HT1080 (cell line): ENCODE measurements at regions not wholly inside any gene's neighbourhood (a gene's known extent, or its start where the extent isn't known, plus 50 kb on each side); places are given as distances from the start of the nearest gene placed in this dataset.

Experiments used
- DNase-seq: peaks from one replicate; pipeline ENCODE4 v3.0.0-alpha.2; 2015; ENCODE audit warnings: low read depth

- DNase-seq: no peak
Measured at GRCh38 chr2:181149056-181149455, 168.7 kb downstream of the UBE2E3 start.

- no peak for DNase-seq
Measured at GRCh38 chr2:181152226-181152625, 171.8 kb downstream of the UBE2E3 start.

GRCh38 chr2:181152701-181153100, 172.3 kb downstream of the UBE2E3 start:
- no peak for DNase-seq

GRCh38 chr2:181153886-181154285, 173.5 kb downstream of the UBE2E3 start:
- no peak for DNase-seq

- DNase-seq: no peak
Measured at GRCh38 chr2:181157326-181157725, 176.9 kb downstream of the UBE2E3 start.

- DNase-seq: no peak
Measured at GRCh38 chr2:181158427-181158826, 178.0 kb downstream of the UBE2E3 start.

GRCh38 chr2:181161615-181162014, 181.2 kb downstream of the UBE2E3 start:
- no peak for DNase-seq

- DNase-seq: no peak
Measured at GRCh38 chr2:181163139-181163538, 182.7 kb downstream of the UBE2E3 start.

GRCh38 chr2:181163691-181164090, 183.3 kb downstream of the UBE2E3 start:
- DNase-seq: no peak

GRCh38 chr2:181164699-181165098, 184.3 kb downstream of the UBE2E3 start:
- DNase-seq: no peak

GRCh38 chr2:181165199-181165868, 184.9 kb downstream of the UBE2E3 start:
- no peak for DNase-seq

GRCh38 chr2:181169503-181169902, 189.1 kb downstream of the UBE2E3 start:
- DNase-seq: no peak

GRCh38 chr2:181170256-181170655, 189.9 kb downstream of the UBE2E3 start:
- no peak for DNase-seq

- no peak for DNase-seq
Measured at GRCh38 chr2:181172676-181173075, 192.3 kb downstream of the UBE2E3 start.

- DNase-seq: no peak
Measured at GRCh38 chr2:181174611-181175580, 194.5 kb downstream of the UBE2E3 start.

GRCh38 chr2:181176540-181176939, 196.1 kb downstream of the UBE2E3 start:
- no peak for DNase-seq

GRCh38 chr2:181177376-181177775, 197.0 kb downstream of the UBE2E3 start:
- no peak for DNase-seq

GRCh38 chr2:181178130-181178529, 197.7 kb downstream of the UBE2E3 start:
- DNase-seq: no peak

GRCh38 chr2:181178823-181179412, 198.5 kb downstream of the UBE2E3 start:
- no peak for DNase-seq

- no peak for DNase-seq
Measured at GRCh38 chr2:181183878-181184542, 203.6 kb downstream of the UBE2E3 start.

- DNase-seq: no peak
Measured at GRCh38 chr2:181185421-181185820, 205.0 kb downstream of the UBE2E3 start.

GRCh38 chr2:181185948-181186347, 205.5 kb downstream of the UBE2E3 start:
- DNase-seq: no peak
